ENCODE measurements at regions not wholly inside any gene's neighbourhood (a gene's known extent, or its start where the extent isn't known, plus 50 kb on each side); places are given as distances from the start of the nearest gene placed in this dataset.

- no peak for TF ChIP-seq POLR2A (IDR thresholded peaks at IDR 0.05)
- TF ChIP-seq CTCF (IDR thresholded peaks at IDR 0.05) = no peak
Observed at GRCh38 chr2:217527590-217528202, 475.1 kb downstream of the TNS1 start.
